ENCODE measurements at regions not wholly inside any gene's neighbourhood (a gene's known extent, or its start where the extent isn't known, plus 50 kb on each side); places are given as distances from the start of the nearest gene placed in this dataset.

- no peaks in the 10 kb centered on the region for H3K4me1 ChIP-seq
- no peaks in the 10 kb centered on the region for H3K27me3 ChIP-seq
- peaks cover 0 to 6% of the 10 kb centered on the region in 2 donors for H3K9me3 ChIP-seq
- no peak overlapping the region for H3K27ac ChIP-seq
- H3K36me3 ChIP-seq, result no peaks in the 10 kb centered on the region
- TF ChIP-seq CTCF (IDR thresholded peaks at IDR 0.05), result no peak
- DNase-seq (ENCODE audit: low spot score), result no peak
- no peak overlapping the region for H3K4me3 ChIP-seq
These were observed 501.2 kb upstream of the LRRTM4 start for GRCh38 chr2:78023356-78023755.

- H3K4me3 ChIP-seq, result no peak overlapping the region
- no peak for TF ChIP-seq CTCF (IDR thresholded peaks at IDR 0.05)
- DNase-seq (ENCODE audit: low spot score), result no peak
- peaks cover 0 to 20% of the 10 kb centered on the region in 2 donors for H3K9me3 ChIP-seq
- no peaks in the 10 kb centered on the region for H3K4me1 ChIP-seq
- no peaks in the 10 kb centered on the region for H3K36me3 ChIP-seq
- H3K27ac ChIP-seq, result no peak overlapping the region
- no peaks in the 10 kb centered on the region for H3K27me3 ChIP-seq
These were observed 502.8 kb upstream of the LRRTM4 start for GRCh38 chr2:78024996-78025395.

- H3K27me3 ChIP-seq, result no peaks in the 10 kb centered on the region
These were observed 507.3 kb upstream of the LRRTM4 start for GRCh38 chr2:78029392-78029995.

GRCh38 chr2:78034706-78035105, 512.5 kb upstream of the LRRTM4 start:
- no peak overlapping the region for H3K4me3 ChIP-seq
- no peak for TF ChIP-seq CTCF (IDR thresholded peaks at IDR 0.05)

More at GRCh38 chr2:78029392-78029995, 507.3 kb upstream of the LRRTM4 start:
- Histone ChIP-seq H3K4me1 (no peaks in the 10 kb centered on the region), H3K9me3 (peaks cover 0 to 20% of the 10 kb centered on the region in 2 donors), H3K36me3 (no peaks in the 10 kb centered on the region), H3K4me3 (no peak overlapping the region), H3K27ac (no peak overlapping the region)
- no peak for TF ChIP-seq CTCF (IDR thresholded peaks at IDR 0.05)
- DNase-seq (ENCODE audit: low spot score), result no peak

GRCh38 chr2:78035804-78036203, 513.6 kb upstream of the LRRTM4 start:
- Histone ChIP-seq H3K27me3 (no peaks in the 10 kb centered on the region), H3K4me1 (no peaks in the 10 kb centered on the region), H3K4me3 (no peak overlapping the region), H3K27ac (no peak overlapping the region), H3K36me3 (no peaks in the 10 kb centered on the region), H3K9me3 (no peaks in the 10 kb centered on the region)
- no peak for DNase-seq (ENCODE audit: low spot score)
- no peak for TF ChIP-seq CTCF (IDR thresholded peaks at IDR 0.05)

More at GRCh38 chr2:78034706-78035105, 512.5 kb upstream of the LRRTM4 start:
- H3K4me1 ChIP-seq, result no peaks in the 10 kb centered on the region
- peaks cover 0 to 3% of the 10 kb centered on the region in 2 donors for H3K9me3 ChIP-seq
- H3K27ac ChIP-seq, result no peak overlapping the region
- no peaks in the 10 kb centered on the region for H3K27me3 ChIP-seq
- no peak for DNase-seq (ENCODE audit: low spot score)
- no peaks in the 10 kb centered on the region for H3K36me3 ChIP-seq

- no peak for DNase-seq (ENCODE audit: low spot score)
- Histone ChIP-seq H3K9me3 (peaks cover 0 to 17% of the 10 kb centered on the region in 2 donors), H3K4me3 (no peak overlapping the region), H3K4me1 (no peaks in the 10 kb centered on the region), H3K27me3 (no peaks in the 10 kb centered on the region), H3K27ac (no peak overlapping the region), H3K36me3 (no peaks in the 10 kb centered on the region)
- TF ChIP-seq CTCF (IDR thresholded peaks at IDR 0.05), result no peak
These were observed 529.3 kb upstream of the LRRTM4 start for GRCh38 chr2:78051480-78051879.

Measured in right atrium auricular region (tissue), 2 donors.